Neural cell (in vitro differentiated cells): ENCODE measurements at regions not wholly inside any gene's neighbourhood (a gene's known extent, or its start where the extent isn't known, plus 50 kb on each side); places are given as distances from the start of the nearest gene placed in this dataset.

ENCODE experiments used
- CTCF ChIP-seq: fragments of 450-650 bp; IDR thresholded peaks from 2 replicates; pipeline ENCODE4 v1.5.1; 2014; ENCODE audit warnings: antibody characterized with exemption, mild to moderate bottlenecking, moderate library complexity; ENCODE audit not compliant: poor library complexity, severe bottlenecking
- POLR2AphosphoS5 ChIP-seq: IDR thresholded peaks from 2 replicates; pipeline ENCODE4 v1.6.1; 2012

GRCh38 chr5:104139840-104140239, 577.3 kb upstream of the NUDT12 start:
- TF ChIP-seq CTCF = no peak
- no peak for TF ChIP-seq POLR2AphosphoS5
